Body of pancreas (tissue), 4 donors: ENCODE measurements at regions not wholly inside any gene's neighbourhood (a gene's known extent, or its start where the extent isn't known, plus 50 kb on each side); places are given as distances from the start of the nearest gene placed in this dataset.

Experiments used
- ATAC-seq: fragments of 150-250 bp; one replicate; pipeline ENCODE4 v1.9.1; 2016
- DNase-seq, 4 donors: peaks; one replicate each; pipeline ENCODE4 v3.0.0-alpha.2; 2019
- H3K27ac ChIP-seq, 4 donors: fragments of 200-600 bp; sonication (generic); 1 replicate in 3 of 4; 2 replicates in 1 of 4; pipeline versions ENCODE4 v1.5.1 to v1.6.1; 2016 to 2019; ENCODE audit warnings: mild to moderate bottlenecking in 1 of 4, mixed read lengths in 1 of 4, moderate library complexity in 1 of 4
- H3K27me3 ChIP-seq, 2 donors: fragments of 200-600 bp; sonication (generic); one replicate each; pipeline ENCODE4 v1.6.0; 2016; ENCODE audit warnings: mild to moderate bottlenecking in 1 of 2
- H3K36me3 ChIP-seq, 2 donors: fragments of 200-600 bp; sonication (generic); replicated peaks in 1 of 2; 2 replicates each; pipeline ENCODE4 v1.5.1; 2016; ENCODE audit warnings: low read depth in 2 of 2; ENCODE audit not compliant: insufficient read depth in 1 of 2
- H3K4me1 ChIP-seq: fragments of 200-600 bp; sonication (generic); one replicate; pipeline ENCODE4 v1.6.0; 2016
- H3K4me3 ChIP-seq, 2 donors: fragments of 200-600 bp; sonication (generic); 1 replicate in 1 of 2; 2 replicates in 1 of 2; pipeline ENCODE4 v1.5.1; 2016 to 2019
- H3K9me3 ChIP-seq, 3 donors: fragments of 200-600 bp; sonication (generic); 1 replicate in 2 of 3; 2 replicates in 1 of 3; pipeline ENCODE4 v1.5.1; 2016
- POLR2A ChIP-seq, 3 donors: fragments of 450-650 bp; IDR thresholded peaks; one replicate each; pipeline ENCODE4 v1.6.1; 2016; ENCODE audit warnings: antibody characterized with exemption in 3 of 3, mild to moderate bottlenecking in 2 of 3
- WGBS, 2 donors: methylation state at CpG; one replicate each; pipeline ENCODE4 v1.1.5; 2017; 5-methylcytosine and 5-hydroxymethylcytosine counted together
- intact Hi-C: fragments of 100-400 bp; cut with DNase I; formaldehyde crosslinking; loops from one replicate; pipeline ENCODE4 v1.15.1; 2023
- TF ChIP-seq, protein P1 (sequence below), 7 experiments: fragments of 450-650 bp in 4 of 7; fragments of 200-600 bp in 3 of 7; sonication (generic) in 3 of 7; IDR thresholded peaks; one replicate each; pipeline ENCODE4 v1.5.1; 2016 to 2019; ENCODE audit warnings: antibody characterized with exemption in 7 of 7

DNA sequence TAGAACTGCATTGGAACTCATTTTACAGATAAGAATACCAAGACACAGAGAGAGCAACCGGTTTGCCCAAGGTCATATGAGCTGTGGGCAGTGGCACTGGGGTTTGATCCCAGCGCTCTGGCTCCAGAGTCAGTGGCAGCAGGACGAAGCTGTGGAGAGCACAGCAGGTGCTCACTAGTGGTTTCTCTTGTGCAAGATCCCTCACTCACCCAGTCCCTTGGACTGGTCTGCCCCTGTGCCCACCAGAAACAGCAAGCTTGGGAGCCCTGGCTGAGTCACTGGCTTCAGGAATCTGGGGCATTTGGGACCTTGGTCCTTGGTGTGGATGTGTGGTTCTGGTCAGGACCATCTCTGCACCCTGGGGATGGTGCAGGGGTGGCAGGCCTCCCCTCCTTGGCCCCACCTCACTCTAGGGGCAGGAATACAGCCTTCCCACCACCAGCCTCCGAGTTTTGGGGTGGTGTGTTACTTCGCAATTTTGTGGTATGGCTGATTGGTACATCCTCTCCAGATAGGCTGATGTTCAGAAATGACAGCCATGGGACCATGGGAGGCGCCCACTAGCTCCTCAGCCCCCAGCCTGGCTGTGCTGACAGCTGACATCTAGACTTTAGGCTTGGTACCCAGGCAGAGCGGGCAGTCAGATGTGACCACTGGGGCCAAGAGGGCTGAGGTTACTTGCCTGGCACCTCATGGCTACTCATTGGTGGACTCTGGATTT, 104.6 kb downstream of the LSM3 start:
- ATAC-seq (no peak), DNase-seq (no peak)
- no peaks in the 10 kb centered on the region for H3K9me3 ChIP-seq
- H3K4me3 ChIP-seq = no peak overlapping the region
- 58 to 61% methylated on average over 4 to 7 of the region's 7 CpGs for WGBS, 2 donors
- no peaks in the 10 kb centered on the region for H3K27me3 ChIP-seq
- H3K4me1 ChIP-seq = peaks cover 8% of the 10 kb centered on the region
- H3K36me3 ChIP-seq = no peaks in the 10 kb centered on the region
- no peak for TF ChIP-seq POLR2A (IDR thresholded peaks at IDR 0.05)
- TF ChIP-seq, protein P1, sequence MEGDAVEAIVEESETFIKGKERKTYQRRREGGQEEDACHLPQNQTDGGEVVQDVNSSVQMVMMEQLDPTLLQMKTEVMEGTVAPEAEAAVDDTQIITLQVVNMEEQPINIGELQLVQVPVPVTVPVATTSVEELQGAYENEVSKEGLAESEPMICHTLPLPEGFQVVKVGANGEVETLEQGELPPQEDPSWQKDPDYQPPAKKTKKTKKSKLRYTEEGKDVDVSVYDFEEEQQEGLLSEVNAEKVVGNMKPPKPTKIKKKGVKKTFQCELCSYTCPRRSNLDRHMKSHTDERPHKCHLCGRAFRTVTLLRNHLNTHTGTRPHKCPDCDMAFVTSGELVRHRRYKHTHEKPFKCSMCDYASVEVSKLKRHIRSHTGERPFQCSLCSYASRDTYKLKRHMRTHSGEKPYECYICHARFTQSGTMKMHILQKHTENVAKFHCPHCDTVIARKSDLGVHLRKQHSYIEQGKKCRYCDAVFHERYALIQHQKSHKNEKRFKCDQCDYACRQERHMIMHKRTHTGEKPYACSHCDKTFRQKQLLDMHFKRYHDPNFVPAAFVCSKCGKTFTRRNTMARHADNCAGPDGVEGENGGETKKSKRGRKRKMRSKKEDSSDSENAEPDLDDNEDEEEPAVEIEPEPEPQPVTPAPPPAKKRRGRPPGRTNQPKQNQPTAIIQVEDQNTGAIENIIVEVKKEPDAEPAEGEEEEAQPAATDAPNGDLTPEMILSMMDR (IDR thresholded peaks at IDR 0.05) = no peak
- intact Hi-C loops = no loop called here
- no peak overlapping the region for H3K27ac ChIP-seq

DNA sequence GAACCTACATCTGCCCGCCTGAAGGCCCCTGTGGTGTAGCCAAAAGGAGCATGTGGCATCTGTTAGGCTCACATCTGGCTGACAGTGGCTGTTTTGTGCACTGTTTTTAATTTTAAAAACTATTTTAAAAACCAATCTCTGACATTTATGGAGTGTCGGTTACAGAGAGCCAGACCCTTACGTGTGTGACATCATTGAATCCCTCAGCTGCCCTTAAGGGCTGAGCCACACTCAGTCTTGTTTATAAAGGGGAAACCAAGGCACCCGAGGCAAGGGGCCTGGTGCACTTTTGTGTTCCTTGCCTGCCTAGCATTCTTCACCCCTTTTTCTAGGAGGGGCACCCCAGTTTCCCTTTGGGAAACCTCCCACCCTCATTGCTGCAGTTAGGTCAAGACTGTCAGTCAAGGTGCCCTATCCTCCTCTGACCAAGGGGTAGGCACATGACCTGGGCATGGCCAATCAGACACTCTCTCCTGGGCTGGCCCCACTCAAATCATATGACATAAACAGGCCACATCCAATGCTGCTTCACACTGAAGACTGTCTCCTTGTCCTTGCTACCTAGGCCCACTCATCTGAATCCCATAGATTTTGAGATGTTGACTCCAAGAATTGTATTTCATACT, 105.3 kb downstream of the LSM3 start:
- DNase-seq (no peak), ATAC-seq (no peak)
- H3K4me3 ChIP-seq = no peak overlapping the region
- H3K27ac ChIP-seq = no peak overlapping the region
- H3K4me1 ChIP-seq = peaks cover 8% of the 10 kb centered on the region
- H3K36me3 ChIP-seq = no peaks in the 10 kb centered on the region
- H3K9me3 ChIP-seq = no peaks in the 10 kb centered on the region
- TF ChIP-seq, protein P1 (IDR thresholded peaks at IDR 0.05) = no peak
- TF ChIP-seq POLR2A (IDR thresholded peaks at IDR 0.05) = no peak
- WGBS, 2 donors = 86 to 87% methylated on average over 4 of the region's 4 CpGs
- H3K27me3 ChIP-seq = no peaks in the 10 kb centered on the region
- intact Hi-C loops = no loop called here

DNA sequence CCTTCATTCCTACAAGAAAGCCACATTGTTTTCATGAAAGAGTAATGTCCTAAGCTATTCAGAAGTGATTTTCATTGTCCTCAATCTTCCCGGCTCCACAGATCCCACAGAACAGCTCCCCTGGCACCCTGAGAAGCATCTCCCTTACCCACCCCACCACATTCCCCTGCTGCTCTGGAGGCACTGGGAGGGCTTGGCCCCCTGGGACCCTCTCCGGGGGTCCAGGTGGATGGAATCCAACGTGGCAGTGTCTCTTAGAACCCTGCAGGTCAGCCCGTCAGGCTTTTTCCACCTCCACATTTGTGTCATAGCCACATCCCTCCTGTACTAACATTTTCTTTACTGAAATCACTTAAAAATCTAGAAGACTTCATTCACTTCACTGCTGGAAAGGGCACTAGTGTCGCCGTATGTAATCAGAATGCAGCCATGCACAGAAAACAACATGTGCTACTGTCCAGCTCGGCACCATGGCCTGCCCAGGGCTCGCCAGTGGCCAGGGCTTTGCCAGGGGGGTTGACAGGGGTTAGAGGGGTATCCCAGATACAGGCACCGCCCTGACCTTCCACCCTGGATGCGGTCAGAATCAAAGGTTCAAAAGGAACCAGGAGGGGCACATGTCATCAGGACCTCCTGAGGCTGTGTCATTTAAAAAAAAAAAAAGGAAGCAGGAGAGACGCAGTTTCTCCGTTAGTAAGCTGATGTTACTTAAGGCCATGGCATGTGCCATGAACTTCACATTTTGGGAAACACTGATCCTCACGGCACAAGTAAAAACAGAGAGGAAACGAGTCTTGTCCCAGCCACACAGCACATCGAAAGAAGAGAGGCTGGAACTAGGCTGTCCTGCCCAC, 106.3 kb downstream of the LSM3 start:
- H3K27ac ChIP-seq = no peak overlapping the region
- no peaks in the 10 kb centered on the region for H3K9me3 ChIP-seq
- H3K4me1 ChIP-seq = peaks cover 8% of the 10 kb centered on the region
- H3K27me3 ChIP-seq = no peaks in the 10 kb centered on the region
- no peak for TF ChIP-seq POLR2A (IDR thresholded peaks at IDR 0.05)
- TF ChIP-seq, protein P1 (IDR thresholded peaks at IDR 0.05) = no peak
- H3K36me3 ChIP-seq = no peaks in the 10 kb centered on the region
- ATAC-seq (no peak), DNase-seq (no peak)
- 64% methylated on average over 15 of the region's 15 CpGs for WGBS, 2 donors
- H3K4me3 ChIP-seq = no peak overlapping the region
- intact Hi-C loops = no loop called here

DNA sequence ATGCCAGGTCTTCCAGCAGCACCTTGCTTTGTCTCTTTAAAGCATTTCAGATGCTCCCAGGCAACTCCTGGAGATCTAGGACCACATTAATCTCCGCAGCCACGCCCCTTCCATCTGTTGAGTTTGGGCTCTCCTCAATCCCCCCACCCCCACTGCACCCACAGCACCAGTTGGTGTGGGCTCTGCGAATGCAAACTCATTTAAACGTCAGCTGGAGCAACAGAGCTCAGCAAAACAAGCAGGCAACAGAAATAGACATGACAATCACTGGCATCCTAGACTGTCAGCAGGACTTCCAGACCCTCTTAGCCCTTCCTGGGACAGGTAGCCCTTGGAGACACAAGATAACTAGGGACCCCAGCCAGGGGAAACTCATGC, 106.9 kb downstream of the LSM3 start:
- Histone ChIP-seq H3K27ac (no peak overlapping the region), H3K4me3 (no peak overlapping the region), H3K4me1 (peaks cover 10% of the 10 kb centered on the region), H3K27me3 (no peaks in the 10 kb centered on the region), H3K9me3 (no peaks in the 10 kb centered on the region), H3K36me3 (no peaks in the 10 kb centered on the region)
- DNase-seq = peak in 3 of 4 donors; percentile 28 to 61 (median 57)
- TF ChIP-seq, protein P1 (IDR thresholded peaks at IDR 0.05) = no peak
- TF ChIP-seq POLR2A (IDR thresholded peaks at IDR 0.05) = no peak
- intact Hi-C loops = no loop called here
- 47 to 49% methylated on average over 4 of the region's 4 CpGs for WGBS, 2 donors
- peak; percentile 38 for ATAC-seq
